Activated CD8-positive, alpha-beta T cell treated with anti-CD3 and anti-CD28 coated beads, Interleukin-2, amount 10 ng/mL, durations not matched to agents 7 days and 5 days (primary cell): ENCODE measurements at regions not wholly inside any gene's neighbourhood (a gene's known extent, or its start where the extent isn't known, plus 50 kb on each side); places are given as distances from the start of the nearest gene placed in this dataset.

ENCODE experiments used
- ATAC-seq: fragments of 150-1000 bp; cut with Tn5 transposase; one replicate; pipeline ENCODE4 v1.10.0; 2021; ENCODE audit warnings: moderate library complexity
- CTCF ChIA-PET: fragments of 350-600 bp; sonication (Branson Sonifier 250); formaldehyde crosslinking; loops from one replicate; lab custom pipeline; 2021; ENCODE audit warnings: antibody characterized with exemption; lab: Charles Lee
- POLR2A ChIA-PET: fragments of 350-600 bp; sonication (Branson Sonifier 250); formaldehyde crosslinking; loops from one replicate; lab custom pipeline; 2021; ENCODE audit warnings: antibody characterized with exemption; lab: Charles Lee
- DNase-seq: peaks from one replicate; pipeline ENCODE4 v3.0.0-alpha.2; 2020
- H3K27ac Mint-ChIP-seq: one replicate; pipeline ENCODE4 v1.8.0; 2021; ENCODE audit warnings: mild to moderate bottlenecking, mixed read lengths
- H3K27me3 Mint-ChIP-seq: one replicate; pipeline ENCODE4 v1.8.0; 2021; ENCODE audit warnings: low read depth, mixed read lengths
- H3K36me3 Mint-ChIP-seq: one replicate; pipeline ENCODE4 v1.8.0; 2021; ENCODE audit warnings: low read depth, mixed read lengths
- H3K4me1 Mint-ChIP-seq: one replicate; pipeline ENCODE4 v1.8.0; 2021; ENCODE audit warnings: low read depth, mixed read lengths
- H3K4me3 Mint-ChIP-seq: one replicate; pipeline ENCODE4 v1.8.0; 2021; ENCODE audit warnings: mild to moderate bottlenecking, mixed read lengths
- H3K9me3 Mint-ChIP-seq: one replicate; pipeline ENCODE4 v1.8.0; 2022; ENCODE audit warnings: mixed read lengths; ENCODE audit not compliant: insufficient read depth

- H3K4me3 Mint-ChIP-seq = no peak overlapping the region
- ChIA-PET CTCF (no interaction called here), POLR2A (interaction anchor here (0.5 kb wide), 1 partner anchor 164 kb away, joined by 3 read pairs; no protein-coding TSS in a partner anchor)
- ATAC-seq (no peak), DNase-seq (no peak)
- H3K9me3 Mint-ChIP-seq = peaks cover 8% of the 10 kb centered on the region
- H3K27ac Mint-ChIP-seq = no peak overlapping the region
- no peaks in the 10 kb centered on the region for H3K27me3 Mint-ChIP-seq
- H3K36me3 Mint-ChIP-seq = no peaks in the 10 kb centered on the region
- no peaks in the 10 kb centered on the region for H3K4me1 Mint-ChIP-seq
Observed at GRCh38 chr1:214826619-214827018, 223.6 kb downstream of the CENPF start.

- ATAC-seq = no peak
- Mint-ChIP-seq H3K27ac (no peak overlapping the region), H3K36me3 (no peaks in the 10 kb centered on the region), H3K27me3 (no peaks in the 10 kb centered on the region), H3K9me3 (peaks cover 8% of the 10 kb centered on the region), H3K4me3 (no peak overlapping the region), H3K4me1 (no peaks in the 10 kb centered on the region)
- no peak for DNase-seq
- CTCF ChIA-PET = no interaction called here
- POLR2A ChIA-PET = no interaction called here
Observed at GRCh38 chr1:214827883-214828282, 224.9 kb downstream of the CENPF start.

- Mint-ChIP-seq H3K4me1 (no peaks in the 10 kb centered on the region), H3K4me3 (no peak overlapping the region), H3K27ac (no peak overlapping the region), H3K27me3 (no peaks in the 10 kb centered on the region), H3K36me3 (no peaks in the 10 kb centered on the region), H3K9me3 (peaks cover 8% of the 10 kb centered on the region)
- ATAC-seq (no peak), DNase-seq (no peak)
- CTCF ChIA-PET = no interaction called here
- POLR2A ChIA-PET = no interaction called here
Observed at GRCh38 chr1:214830941-214831340, 227.9 kb downstream of the CENPF start.

- Mint-ChIP-seq H3K27ac (no peak overlapping the region), H3K4me3 (no peak overlapping the region), H3K4me1 (no peaks in the 10 kb centered on the region), H3K36me3 (no peaks in the 10 kb centered on the region), H3K9me3 (peaks cover 8% of the 10 kb centered on the region), H3K27me3 (no peaks in the 10 kb centered on the region)
- CTCF ChIA-PET = no interaction called here
- ATAC-seq = no peak
- DNase-seq = no peak
- POLR2A ChIA-PET = no interaction called here
Observed at GRCh38 chr1:214831956-214832355, 229.0 kb downstream of the CENPF start.

GRCh38 chr1:214833178-214833756, 230.3 kb downstream of the CENPF start:
- ChIA-PET CTCF (no interaction called here), POLR2A (no interaction called here)
- no peak for DNase-seq
- Mint-ChIP-seq H3K36me3 (no peaks in the 10 kb centered on the region), H3K4me1 (no peaks in the 10 kb centered on the region), H3K4me3 (no peak overlapping the region), H3K27me3 (no peaks in the 10 kb centered on the region), H3K9me3 (peaks cover under 1% of the 10 kb centered on the region), H3K27ac (no peak overlapping the region)
- ATAC-seq = no peak

GRCh38 chr1:214837376-214837775, 234.4 kb downstream of the CENPF start:
- Mint-ChIP-seq H3K4me3 (no peak overlapping the region), H3K9me3 (no peaks in the 10 kb centered on the region), H3K27me3 (no peaks in the 10 kb centered on the region), H3K27ac (no peak overlapping the region), H3K36me3 (no peaks in the 10 kb centered on the region), H3K4me1 (no peaks in the 10 kb centered on the region)
- DNase-seq = no peak
- ATAC-seq = no peak
- CTCF ChIA-PET = no interaction called here
- POLR2A ChIA-PET = no interaction called here

GRCh38 chr1:214838351-214838750, 235.4 kb downstream of the CENPF start:
- no peak overlapping the region for H3K4me3 Mint-ChIP-seq

GRCh38 chr1:214840356-214840755, 237.4 kb downstream of the CENPF start:
- Mint-ChIP-seq H3K27me3 (no peaks in the 10 kb centered on the region), H3K4me3 (no peak overlapping the region), H3K36me3 (no peaks in the 10 kb centered on the region), H3K9me3 (no peaks in the 10 kb centered on the region), H3K4me1 (no peaks in the 10 kb centered on the region), H3K27ac (no peak overlapping the region)
- POLR2A ChIA-PET = no interaction called here
- CTCF ChIA-PET = no interaction called here
- DNase-seq (no peak), ATAC-seq (no peak)

More at GRCh38 chr1:214838351-214838750, 235.4 kb downstream of the CENPF start:
- no peak for DNase-seq
- Mint-ChIP-seq H3K4me1 (no peaks in the 10 kb centered on the region), H3K27me3 (no peaks in the 10 kb centered on the region), H3K36me3 (no peaks in the 10 kb centered on the region), H3K9me3 (no peaks in the 10 kb centered on the region), H3K27ac (no peak overlapping the region)
- CTCF ChIA-PET = no interaction called here
- POLR2A ChIA-PET = no interaction called here
- ATAC-seq = no peak

GRCh38 chr1:214842856-214843255, 239.7 kb upstream of the KCNK2 start:
- DNase-seq (no peak), ATAC-seq (no peak)
- POLR2A ChIA-PET = no interaction called here
- CTCF ChIA-PET = no interaction called here
- H3K4me3 Mint-ChIP-seq = no peak overlapping the region
- H3K9me3 Mint-ChIP-seq = no peaks in the 10 kb centered on the region
- H3K4me1 Mint-ChIP-seq = no peaks in the 10 kb centered on the region
- H3K27ac Mint-ChIP-seq = no peak overlapping the region
- H3K36me3 Mint-ChIP-seq = no peaks in the 10 kb centered on the region
- no peaks in the 10 kb centered on the region for H3K27me3 Mint-ChIP-seq

- H3K27me3 Mint-ChIP-seq = no peaks in the 10 kb centered on the region
- CTCF ChIA-PET = no interaction called here
- H3K36me3 Mint-ChIP-seq = no peaks in the 10 kb centered on the region
- H3K9me3 Mint-ChIP-seq = no peaks in the 10 kb centered on the region
- H3K27ac Mint-ChIP-seq = no peak overlapping the region
- ATAC-seq (no peak), DNase-seq (no peak)
- no peaks in the 10 kb centered on the region for H3K4me1 Mint-ChIP-seq
- POLR2A ChIA-PET = no interaction called here
- no peak overlapping the region for H3K4me3 Mint-ChIP-seq
Observed at GRCh38 chr1:214843281-214843680, 239.3 kb upstream of the KCNK2 start.

- no peak for ATAC-seq
- DNase-seq = no peak
- Mint-ChIP-seq H3K36me3 (no peaks in the 10 kb centered on the region), H3K27me3 (no peaks in the 10 kb centered on the region), H3K27ac (no peak overlapping the region), H3K9me3 (no peaks in the 10 kb centered on the region), H3K4me3 (no peak overlapping the region), H3K4me1 (no peaks in the 10 kb centered on the region)
- CTCF ChIA-PET = no interaction called here
- POLR2A ChIA-PET = no interaction called here
Observed at GRCh38 chr1:214844319-214844718, 238.2 kb upstream of the KCNK2 start.

GRCh38 chr1:214846276-214846675, 236.3 kb upstream of the KCNK2 start:
- CTCF ChIA-PET = no interaction called here
- DNase-seq (no peak), ATAC-seq (no peak)
- no peaks in the 10 kb centered on the region for H3K9me3 Mint-ChIP-seq
- H3K4me3 Mint-ChIP-seq = no peak overlapping the region
- H3K27me3 Mint-ChIP-seq = no peaks in the 10 kb centered on the region
- H3K36me3 Mint-ChIP-seq = no peaks in the 10 kb centered on the region
- no peaks in the 10 kb centered on the region for H3K4me1 Mint-ChIP-seq
- POLR2A ChIA-PET = no interaction called here
- no peak overlapping the region for H3K27ac Mint-ChIP-seq
